Activated naive CD8-positive, alpha-beta T cell treated with anti-CD3 and anti-CD28 coated beads for 36 hours (primary cell): ENCODE measurements at regions not wholly inside any gene's neighbourhood (a gene's known extent, or its start where the extent isn't known, plus 50 kb on each side); places are given as distances from the start of the nearest gene placed in this dataset.
A peak's percentile ranks its signal among the peaks of the same experiment; 100 is the strongest.

Experiments
- DNase-seq: peaks from one replicate; pipeline ENCODE4 v3.0.0; 2021
- H3K27ac Mint-ChIP-seq: one replicate; pipeline ENCODE4 v1.8.0; 2022; ENCODE audit warnings: mild to moderate bottlenecking, moderate library complexity, mixed read lengths
- H3K27me3 Mint-ChIP-seq: one replicate; pipeline ENCODE4 v1.8.0; 2022; ENCODE audit warnings: mild to moderate bottlenecking, mixed read lengths
- H3K36me3 Mint-ChIP-seq: one replicate; pipeline ENCODE4 v1.8.0; 2021; ENCODE audit warnings: mild to moderate bottlenecking, mixed read lengths
- H3K4me1 Mint-ChIP-seq: one replicate; pipeline ENCODE4 v1.8.0; 2021; ENCODE audit warnings: mixed read lengths
- H3K4me3 Mint-ChIP-seq: one replicate; pipeline ENCODE4 v1.8.0; 2022; ENCODE audit warnings: mild to moderate bottlenecking, moderate library complexity, mixed read lengths
- H3K9me3 Mint-ChIP-seq: one replicate; pipeline ENCODE4 v1.8.0; 2022; ENCODE audit warnings: mixed read lengths

DNA sequence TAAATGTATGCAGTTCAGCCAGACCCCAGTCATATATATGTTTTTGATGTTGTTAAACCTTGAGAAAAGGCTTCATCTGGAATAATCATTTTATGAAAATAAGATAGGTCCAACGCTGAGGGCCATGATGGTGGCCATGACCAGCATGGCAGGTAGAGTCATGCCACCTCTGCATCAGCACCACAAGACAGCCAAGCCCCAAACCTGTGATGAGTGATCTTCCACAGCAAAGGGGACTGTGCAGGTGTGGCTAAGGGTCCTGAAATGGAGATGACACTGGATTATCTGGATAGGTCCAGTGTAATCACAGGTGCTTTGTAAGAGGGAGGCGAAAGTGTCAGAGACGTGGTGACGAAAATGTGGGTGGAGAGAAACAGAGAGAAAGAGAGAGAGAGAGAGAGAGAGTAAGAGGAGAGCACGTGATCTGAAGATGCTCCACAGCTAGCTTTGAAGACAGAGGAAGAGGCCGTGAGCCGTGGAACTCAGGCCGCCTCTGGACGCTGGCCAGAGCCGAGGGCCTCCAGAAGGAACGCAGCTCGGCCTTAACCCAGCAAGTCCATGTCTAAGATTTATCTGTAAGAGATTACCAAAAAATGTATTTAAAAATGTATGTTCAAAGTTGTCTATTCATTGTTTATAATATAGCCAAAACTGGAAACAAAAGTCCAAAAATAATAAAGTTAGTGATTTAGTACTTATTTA is 304.4 kb upstream of the SHH start:
- H3K4me3 Mint-ChIP-seq = no peak overlapping the region
- no peaks in the 10 kb centered on the region for H3K9me3 Mint-ChIP-seq
- H3K27ac Mint-ChIP-seq = no peak overlapping the region
- H3K36me3 Mint-ChIP-seq = no peaks in the 10 kb centered on the region
- no peak for DNase-seq
- peaks cover 2% of the 10 kb centered on the region for H3K4me1 Mint-ChIP-seq
- no peaks in the 10 kb centered on the region for H3K27me3 Mint-ChIP-seq

DNA sequence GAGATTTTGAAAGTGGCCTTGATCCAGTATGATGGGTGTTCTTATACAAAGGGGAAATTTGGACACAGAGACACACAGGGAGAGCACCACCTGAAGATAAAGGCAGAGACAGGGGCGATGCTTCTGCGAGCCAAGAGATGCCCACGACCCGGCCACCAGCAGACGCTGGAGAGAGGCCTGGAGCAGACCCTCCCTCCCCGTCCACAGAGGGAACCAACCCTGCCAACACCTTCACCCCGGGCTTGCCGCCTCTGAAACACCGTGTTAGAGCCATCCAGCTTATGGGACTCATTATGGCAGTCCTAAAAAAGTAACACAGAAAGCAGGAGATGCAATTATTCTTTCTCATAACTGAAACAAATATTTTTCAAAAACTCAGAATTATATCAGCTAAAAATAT is 303.3 kb upstream of the SHH start:
- H3K4me1 Mint-ChIP-seq = peaks cover 2% of the 10 kb centered on the region
- no peaks in the 10 kb centered on the region for H3K27me3 Mint-ChIP-seq
- H3K36me3 Mint-ChIP-seq = no peaks in the 10 kb centered on the region
- H3K4me3 Mint-ChIP-seq = no peak overlapping the region
- H3K27ac Mint-ChIP-seq = no peak overlapping the region
- no peak for DNase-seq
- H3K9me3 Mint-ChIP-seq = no peaks in the 10 kb centered on the region

DNA sequence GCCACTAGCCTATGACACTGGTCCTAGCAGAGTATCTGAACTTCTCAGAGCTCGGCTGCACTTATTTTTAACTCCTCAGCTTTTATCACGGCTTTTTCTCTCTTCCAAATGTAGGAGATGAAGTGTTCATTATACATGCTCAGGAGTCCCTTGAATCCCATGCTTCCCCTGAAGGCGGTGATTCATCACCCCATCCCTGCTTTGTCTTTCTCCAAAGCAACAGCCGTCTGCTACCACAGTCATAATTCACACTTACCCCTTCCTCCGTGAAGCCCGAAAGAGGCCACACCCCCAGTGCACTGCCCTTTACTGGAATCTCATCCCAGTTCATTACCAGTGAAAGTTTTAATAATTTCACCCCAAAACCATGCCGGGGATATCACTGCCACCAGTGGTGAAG is 301.5 kb upstream of the SHH start:
- DNase-seq = no peak
- H3K27ac Mint-ChIP-seq = no peak overlapping the region
- no peaks in the 10 kb centered on the region for H3K36me3 Mint-ChIP-seq
- no peaks in the 10 kb centered on the region for H3K9me3 Mint-ChIP-seq
- no peaks in the 10 kb centered on the region for H3K27me3 Mint-ChIP-seq
- no peak overlapping the region for H3K4me3 Mint-ChIP-seq
- H3K4me1 Mint-ChIP-seq = peaks cover 2% of the 10 kb centered on the region

DNA sequence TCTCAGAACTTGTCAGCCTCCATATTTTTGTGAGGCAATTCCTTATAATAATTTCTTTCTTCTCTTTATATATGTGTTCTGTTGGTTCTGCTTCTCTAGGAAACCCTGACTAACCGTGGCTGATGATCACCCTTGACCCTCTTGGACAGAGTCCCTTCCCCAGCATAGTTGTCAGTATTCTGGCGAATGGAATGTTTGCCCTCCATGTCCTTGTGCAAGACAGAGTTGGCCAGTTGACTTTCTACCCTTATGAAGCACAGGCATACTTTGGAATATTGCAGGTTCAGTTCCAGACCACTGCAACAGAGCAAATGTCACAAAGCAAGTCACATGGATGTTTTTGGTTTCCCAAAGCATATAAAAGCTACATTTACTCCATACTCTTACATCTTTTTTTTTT is 297.7 kb upstream of the SHH start:
- H3K4me3 Mint-ChIP-seq = no peak overlapping the region
- H3K27ac Mint-ChIP-seq = no peak overlapping the region
- H3K27me3 Mint-ChIP-seq = no peaks in the 10 kb centered on the region
- H3K4me1 Mint-ChIP-seq = peaks cover 2% of the 10 kb centered on the region
- no peaks in the 10 kb centered on the region for H3K36me3 Mint-ChIP-seq
- DNase-seq = no peak
- H3K9me3 Mint-ChIP-seq = no peaks in the 10 kb centered on the region

DNA sequence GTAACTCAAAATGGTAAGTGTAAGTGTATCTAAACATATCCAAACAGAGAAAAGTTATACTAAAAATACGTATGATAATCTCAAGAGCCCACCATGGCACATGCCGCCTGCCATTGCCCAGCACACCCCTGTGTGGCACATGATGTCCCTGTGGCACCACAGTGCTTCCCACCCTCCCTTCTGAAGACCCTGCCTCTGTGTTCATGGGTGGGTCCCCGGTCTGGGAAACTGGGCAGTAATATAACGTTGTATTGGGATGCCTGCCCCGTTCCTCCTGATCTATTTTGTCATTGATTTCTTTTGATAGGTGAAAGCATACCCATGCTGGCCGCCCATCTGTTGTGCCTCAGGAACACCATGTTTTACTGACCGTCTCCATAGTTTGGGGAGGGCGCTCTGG is 296.8 kb upstream of the SHH start:
- no peak overlapping the region for H3K27ac Mint-ChIP-seq
- H3K4me3 Mint-ChIP-seq = no peak overlapping the region
- H3K4me1 Mint-ChIP-seq = peaks cover 2% of the 10 kb centered on the region
- DNase-seq = no peak
- no peaks in the 10 kb centered on the region for H3K9me3 Mint-ChIP-seq
- H3K36me3 Mint-ChIP-seq = no peaks in the 10 kb centered on the region
- no peaks in the 10 kb centered on the region for H3K27me3 Mint-ChIP-seq

DNA sequence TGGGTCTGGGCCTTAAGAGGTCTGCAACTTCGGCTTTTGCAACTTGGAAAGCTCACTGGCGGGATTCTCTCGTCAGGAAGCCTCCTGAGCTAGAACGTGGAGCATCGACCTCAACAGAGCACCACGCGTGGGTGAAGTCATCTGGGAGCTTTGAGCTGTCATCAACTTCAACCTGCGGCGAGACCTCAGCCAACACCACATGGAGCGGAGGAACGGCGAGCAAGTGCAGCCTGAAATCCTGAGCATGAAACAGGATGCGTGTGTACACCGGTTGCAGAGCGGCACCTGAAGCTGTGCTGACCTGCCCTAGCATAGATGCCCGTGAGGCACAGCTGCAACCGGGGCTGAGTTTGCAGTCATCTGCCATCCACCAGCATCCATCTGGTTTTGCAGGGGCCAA is 295.7 kb upstream of the SHH start:
- no peaks in the 10 kb centered on the region for H3K36me3 Mint-ChIP-seq
- H3K9me3 Mint-ChIP-seq = no peaks in the 10 kb centered on the region
- H3K27me3 Mint-ChIP-seq = no peaks in the 10 kb centered on the region
- no peak for DNase-seq
- no peak overlapping the region for H3K4me3 Mint-ChIP-seq
- peaks cover 2% of the 10 kb centered on the region for H3K4me1 Mint-ChIP-seq
- H3K27ac Mint-ChIP-seq = no peak overlapping the region

DNA sequence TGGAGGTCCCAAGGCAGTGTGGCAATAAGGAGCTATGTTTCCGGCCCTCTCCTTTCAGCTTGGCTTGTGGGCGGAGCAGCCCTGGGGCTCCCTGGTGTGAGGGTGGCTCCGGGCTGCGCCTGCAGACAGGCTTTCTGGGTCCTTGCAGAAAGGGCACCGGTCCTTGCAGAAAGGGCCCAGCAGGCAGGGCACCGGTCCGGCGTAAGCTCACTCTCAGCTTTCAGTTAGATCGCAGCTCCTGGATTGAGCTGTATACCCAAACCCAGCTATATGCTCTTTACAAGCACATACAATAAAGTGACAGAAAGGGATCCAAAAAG is 293.8 kb upstream of the SHH start:
- Mint-ChIP-seq H3K4me1 (no peaks in the 10 kb centered on the region), H3K36me3 (no peaks in the 10 kb centered on the region), H3K4me3 (no peak overlapping the region), H3K9me3 (no peaks in the 10 kb centered on the region), H3K27ac (no peak overlapping the region), H3K27me3 (no peaks in the 10 kb centered on the region)
- no peak for DNase-seq

DNA sequence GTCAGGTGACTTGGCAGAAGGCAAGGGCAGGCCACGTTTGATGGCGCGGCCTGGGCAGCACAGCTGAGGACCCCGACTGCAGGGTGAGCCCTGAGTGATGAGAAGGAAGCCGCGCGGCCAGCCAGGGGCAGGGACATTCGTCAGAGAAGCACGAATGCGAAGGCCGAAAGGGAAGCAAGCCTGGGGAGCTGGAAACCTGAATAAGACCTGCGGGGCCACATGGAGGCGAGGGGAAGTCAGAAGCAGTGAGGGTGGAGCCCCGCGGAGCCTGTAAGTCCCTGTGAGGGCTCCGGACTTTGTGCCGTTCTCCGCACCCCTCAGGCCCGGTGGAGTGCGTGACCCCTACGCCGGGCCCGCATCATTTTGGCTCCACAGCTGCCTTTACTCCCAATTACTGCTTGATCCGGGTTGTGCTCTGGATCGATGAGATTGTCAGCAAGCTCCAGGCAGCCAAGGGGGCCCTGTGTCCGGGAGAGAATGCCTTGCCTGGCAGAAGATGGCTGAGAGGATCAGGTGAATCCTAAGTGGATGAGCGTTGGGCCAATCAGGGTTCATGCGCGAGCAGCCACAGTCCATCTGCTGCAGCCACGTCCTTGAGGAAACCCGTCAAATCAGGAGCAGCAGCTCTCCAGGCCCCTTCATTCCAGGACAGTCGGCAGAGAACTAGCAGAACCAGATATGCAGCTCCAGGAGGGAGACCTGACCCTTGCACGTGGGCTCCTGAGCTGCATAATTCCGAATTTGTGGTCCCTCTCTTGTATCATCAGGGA is 293.3 kb upstream of the SHH start:
- Mint-ChIP-seq H3K27me3 (no peaks in the 10 kb centered on the region), H3K9me3 (no peaks in the 10 kb centered on the region), H3K4me3 (no peak overlapping the region), H3K27ac (no peak overlapping the region), H3K4me1 (no peaks in the 10 kb centered on the region), H3K36me3 (no peaks in the 10 kb centered on the region)
- no peak for DNase-seq

DNA sequence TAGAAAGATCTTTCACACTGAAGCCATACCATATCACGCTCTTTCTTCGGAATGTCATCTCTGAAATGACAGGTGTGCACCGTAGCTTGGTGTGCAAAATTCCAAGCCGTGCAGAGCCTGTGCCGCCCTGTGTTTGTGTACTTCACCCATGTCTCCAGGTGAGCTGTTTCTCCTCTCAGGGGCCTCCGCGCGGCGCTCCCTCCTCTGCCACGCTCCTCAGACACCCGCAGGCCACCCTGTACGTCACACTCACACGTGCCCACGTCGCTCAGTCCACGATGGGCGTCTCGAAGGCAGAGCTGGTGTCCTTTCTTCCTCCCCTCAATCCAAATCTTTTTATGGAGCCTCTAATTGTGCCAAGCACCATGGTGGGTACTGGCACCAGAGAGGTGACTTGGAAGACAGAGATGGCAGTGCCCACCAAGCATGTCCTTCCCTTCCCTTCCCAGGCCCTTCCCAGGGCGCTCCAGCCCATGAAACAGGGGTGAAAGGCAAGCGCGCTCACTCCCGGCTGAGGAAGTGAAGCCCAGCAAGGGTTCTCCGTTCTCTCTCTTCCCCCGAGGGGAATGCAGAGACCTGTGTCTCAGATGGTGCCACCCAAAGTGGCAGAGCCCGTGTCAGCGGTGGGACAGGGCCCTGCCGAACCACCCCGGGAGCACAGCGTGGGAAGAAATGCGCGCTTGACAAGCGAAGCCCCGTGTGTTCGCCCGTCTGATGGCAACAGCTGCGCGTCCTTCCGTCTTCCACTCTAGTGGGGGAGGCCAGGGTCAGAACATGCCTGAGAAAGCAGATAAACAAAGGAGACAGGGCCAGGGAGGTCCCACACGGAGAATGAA is 292.5 kb upstream of the SHH start:
- Mint-ChIP-seq H3K4me1 (no peaks in the 10 kb centered on the region), H3K36me3 (no peaks in the 10 kb centered on the region), H3K9me3 (no peaks in the 10 kb centered on the region), H3K27me3 (no peaks in the 10 kb centered on the region), H3K4me3 (no peak overlapping the region), H3K27ac (no peak overlapping the region)
- DNase-seq = no peak

DNA sequence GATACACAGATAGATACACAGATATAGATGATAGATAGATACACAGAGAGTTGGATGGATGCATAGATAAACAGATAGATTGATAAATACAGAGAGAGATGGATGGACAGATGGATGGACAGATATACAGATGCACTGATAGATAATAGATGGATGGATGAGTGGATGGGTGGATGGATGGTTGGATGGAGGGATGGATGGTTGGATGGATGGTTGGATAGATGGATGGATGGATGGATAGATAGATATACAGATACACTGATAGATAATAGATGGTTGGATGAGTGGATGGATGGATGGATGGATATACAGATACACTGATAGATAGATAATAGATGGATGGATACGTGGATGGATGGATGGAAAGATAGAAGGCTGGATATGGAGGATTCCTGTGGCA is 290.0 kb upstream of the SHH start:
- H3K4me1 Mint-ChIP-seq = peaks cover 3% of the 10 kb centered on the region
- H3K36me3 Mint-ChIP-seq = no peaks in the 10 kb centered on the region
- H3K4me3 Mint-ChIP-seq = no peak overlapping the region
- H3K9me3 Mint-ChIP-seq = no peaks in the 10 kb centered on the region
- DNase-seq = no peak
- H3K27me3 Mint-ChIP-seq = no peaks in the 10 kb centered on the region
- H3K27ac Mint-ChIP-seq = no peak overlapping the region

DNA sequence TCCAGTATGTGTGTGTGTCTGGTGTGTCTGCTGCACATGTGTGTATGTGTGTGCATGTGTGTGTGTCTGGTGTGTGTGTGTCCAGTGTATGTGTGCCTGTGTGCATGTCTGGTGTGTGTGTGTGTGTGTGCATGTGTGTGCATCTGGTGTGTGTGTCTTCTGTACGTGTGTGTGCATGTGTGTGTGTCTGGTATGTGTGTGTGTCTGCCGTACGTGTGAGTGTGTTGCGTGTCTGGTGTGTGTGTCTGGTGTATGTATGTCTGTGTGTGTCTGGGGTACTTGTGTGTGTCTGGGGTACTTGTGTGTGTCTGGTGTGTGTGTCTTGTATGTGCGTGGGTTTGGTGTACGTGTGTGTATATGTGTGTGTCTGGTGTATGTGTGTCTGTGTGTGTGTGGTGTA is 289.1 kb upstream of the SHH start:
- Mint-ChIP-seq H3K36me3 (no peaks in the 10 kb centered on the region), H3K27me3 (no peaks in the 10 kb centered on the region), H3K27ac (no peak overlapping the region), H3K4me3 (no peak overlapping the region), H3K9me3 (no peaks in the 10 kb centered on the region), H3K4me1 (peaks cover 12% of the 10 kb centered on the region)
- no peak for DNase-seq

DNA sequence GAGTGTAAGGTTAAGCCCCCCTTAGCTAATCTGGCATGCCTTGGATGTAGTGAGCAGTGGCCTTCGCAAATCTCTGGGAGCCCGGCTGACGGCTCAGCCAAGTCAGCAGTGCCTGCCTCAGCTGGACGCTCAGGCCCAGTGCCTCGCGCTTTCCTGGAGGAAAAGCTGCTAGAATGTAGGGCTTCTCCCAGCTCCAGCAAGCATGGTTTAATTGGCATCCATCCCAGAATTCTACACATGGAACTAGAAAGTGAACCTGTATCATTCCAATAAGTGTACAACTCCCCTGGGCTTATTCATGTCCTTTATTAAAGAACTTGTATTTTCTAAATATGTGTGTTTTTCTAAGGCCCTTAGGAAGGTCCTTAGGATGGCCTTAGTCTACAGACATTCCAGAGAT is 287.8 kb upstream of the SHH start:
- Mint-ChIP-seq H3K4me1 (peaks cover 22% of the 10 kb centered on the region), H3K9me3 (no peaks in the 10 kb centered on the region), H3K27me3 (no peaks in the 10 kb centered on the region), H3K4me3 (no peak overlapping the region), H3K36me3 (no peaks in the 10 kb centered on the region), H3K27ac (no peak overlapping the region)
- no peak for DNase-seq

DNA sequence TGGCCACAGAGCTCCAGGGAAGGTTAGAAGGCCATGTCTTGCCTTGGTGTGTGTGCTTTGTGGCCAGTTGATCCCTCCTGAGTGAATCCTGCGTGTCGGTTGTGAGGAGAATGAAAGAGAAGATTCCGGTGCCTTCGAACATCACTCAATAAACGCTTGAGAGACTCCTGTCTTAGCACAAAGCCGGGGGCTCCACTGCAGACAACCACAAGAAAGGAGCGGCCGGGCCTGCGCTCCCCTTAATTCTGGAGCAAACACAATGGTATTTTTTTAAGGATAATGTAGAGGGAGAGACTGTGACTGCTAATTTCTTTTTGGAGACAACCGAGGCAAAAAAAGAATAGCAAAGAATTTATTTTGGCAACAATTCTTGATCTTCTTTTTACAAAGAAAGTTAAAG is 286.8 kb upstream of the SHH start:
- H3K27ac Mint-ChIP-seq = no peak overlapping the region
- no peaks in the 10 kb centered on the region for H3K9me3 Mint-ChIP-seq
- peaks cover 23% of the 10 kb centered on the region for H3K4me1 Mint-ChIP-seq
- no peaks in the 10 kb centered on the region for H3K27me3 Mint-ChIP-seq
- no peaks in the 10 kb centered on the region for H3K36me3 Mint-ChIP-seq
- DNase-seq = no peak
- no peak overlapping the region for H3K4me3 Mint-ChIP-seq

DNA sequence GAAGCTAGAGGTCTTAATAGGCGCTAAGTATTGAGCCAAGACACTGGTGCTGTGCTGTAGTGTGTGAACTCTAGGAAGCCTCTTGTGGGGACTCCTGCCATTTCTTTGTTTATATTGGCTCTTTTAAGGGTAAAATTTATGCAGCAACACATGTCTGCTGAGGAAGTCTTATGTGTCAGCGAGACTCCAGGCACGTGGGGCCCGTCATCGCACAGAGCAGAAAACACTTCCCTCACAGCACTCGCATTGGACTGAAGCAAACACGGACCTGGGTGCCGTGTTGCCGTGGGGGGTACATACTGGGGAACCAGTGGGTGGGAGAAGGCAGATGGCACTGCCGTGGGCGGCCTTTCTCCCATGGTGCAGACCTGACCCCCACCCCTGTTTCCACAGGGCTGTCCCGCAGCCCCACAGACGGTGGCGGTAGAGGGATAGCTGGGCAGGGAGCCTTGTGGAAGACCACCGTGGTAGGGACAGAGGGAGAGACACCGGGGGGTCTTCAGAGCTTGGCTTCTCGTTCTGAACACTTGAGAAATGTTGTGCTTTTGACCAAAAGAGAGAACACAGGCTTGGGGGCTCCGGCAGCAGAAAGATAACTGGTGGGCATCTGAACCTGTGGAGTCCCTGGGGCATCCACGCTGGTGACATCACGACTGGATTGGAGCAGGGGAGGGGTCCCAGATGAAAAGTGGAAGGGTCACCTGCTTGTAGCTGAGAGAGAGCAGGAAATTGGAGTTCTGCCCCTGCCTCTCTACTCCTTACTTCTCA is 284.7 kb upstream of the SHH start:
- Mint-ChIP-seq H3K27ac (peak overlapping the region; percentile 31), H3K4me3 (no peak overlapping the region), H3K27me3 (peaks cover 11% of the 10 kb centered on the region), H3K9me3 (no peaks in the 10 kb centered on the region), H3K36me3 (peaks cover 7% of the 10 kb centered on the region), H3K4me1 (peaks cover 28% of the 10 kb centered on the region)
- DNase-seq = no peak

DNA sequence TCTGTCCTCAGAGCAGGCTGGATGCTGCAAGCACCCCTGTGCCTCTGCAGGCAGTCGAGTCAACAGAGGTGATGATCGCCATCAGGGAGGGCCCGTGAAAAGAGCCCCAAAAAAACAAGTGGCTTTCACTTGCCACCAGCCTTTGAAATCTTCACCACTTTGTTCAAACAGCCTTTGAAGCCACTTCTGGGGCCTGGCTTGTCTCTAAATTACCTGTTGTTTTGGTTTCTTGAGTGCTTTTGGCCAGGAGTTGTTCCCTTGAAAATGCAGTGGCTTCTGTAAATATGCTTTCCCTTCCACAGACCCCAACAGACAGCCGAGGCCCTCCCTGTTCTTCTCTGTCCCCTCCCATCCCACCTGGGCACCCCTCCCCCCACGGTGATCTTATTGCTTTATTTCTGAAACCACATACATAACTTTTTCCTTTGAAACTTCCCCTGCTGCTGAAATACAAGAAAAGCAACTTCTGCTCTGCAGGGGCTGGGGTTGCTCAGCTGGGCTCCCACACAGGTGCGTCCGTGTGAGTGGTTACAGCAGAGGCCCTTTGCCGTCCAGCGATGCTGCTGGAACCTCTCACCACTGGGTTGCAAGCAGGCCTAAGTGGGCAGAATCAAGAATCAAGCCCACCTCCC is 283.8 kb upstream of the SHH start:
- Mint-ChIP-seq H3K4me1 (peaks cover 36% of the 10 kb centered on the region), H3K4me3 (peak overlapping the region; percentile 22), H3K27me3 (peaks cover 17% of the 10 kb centered on the region), H3K9me3 (no peaks in the 10 kb centered on the region), H3K36me3 (peaks cover 7% of the 10 kb centered on the region), H3K27ac (no peak overlapping the region)
- peak; percentile 35 for DNase-seq
